ENCODE measurements at regions not wholly inside any gene's neighbourhood (a gene's known extent, or its start where the extent isn't known, plus 50 kb on each side); places are given as distances from the start of the nearest gene placed in this dataset.

DNA sequence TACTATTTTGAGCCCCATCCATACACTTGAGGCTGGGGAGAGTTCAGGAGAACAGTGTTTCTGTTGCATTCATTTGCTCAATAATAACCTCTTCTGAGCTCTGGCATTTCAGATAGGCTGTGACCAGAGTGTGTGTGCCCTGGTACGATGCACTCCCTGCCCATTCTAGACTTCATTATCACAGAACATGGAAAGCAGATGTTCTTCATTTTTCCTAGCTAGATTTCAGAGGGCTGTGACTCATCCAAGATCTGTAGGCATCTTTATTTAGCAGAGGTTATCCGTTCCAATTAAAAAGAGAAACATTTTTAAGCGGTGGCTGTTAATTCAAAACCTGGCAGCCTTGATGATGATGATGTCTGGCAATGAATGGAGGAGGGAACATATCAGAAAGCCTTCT, 228.8 kb upstream of the EEF2KMT start:
- TF ChIP-seq, protein P1, sequence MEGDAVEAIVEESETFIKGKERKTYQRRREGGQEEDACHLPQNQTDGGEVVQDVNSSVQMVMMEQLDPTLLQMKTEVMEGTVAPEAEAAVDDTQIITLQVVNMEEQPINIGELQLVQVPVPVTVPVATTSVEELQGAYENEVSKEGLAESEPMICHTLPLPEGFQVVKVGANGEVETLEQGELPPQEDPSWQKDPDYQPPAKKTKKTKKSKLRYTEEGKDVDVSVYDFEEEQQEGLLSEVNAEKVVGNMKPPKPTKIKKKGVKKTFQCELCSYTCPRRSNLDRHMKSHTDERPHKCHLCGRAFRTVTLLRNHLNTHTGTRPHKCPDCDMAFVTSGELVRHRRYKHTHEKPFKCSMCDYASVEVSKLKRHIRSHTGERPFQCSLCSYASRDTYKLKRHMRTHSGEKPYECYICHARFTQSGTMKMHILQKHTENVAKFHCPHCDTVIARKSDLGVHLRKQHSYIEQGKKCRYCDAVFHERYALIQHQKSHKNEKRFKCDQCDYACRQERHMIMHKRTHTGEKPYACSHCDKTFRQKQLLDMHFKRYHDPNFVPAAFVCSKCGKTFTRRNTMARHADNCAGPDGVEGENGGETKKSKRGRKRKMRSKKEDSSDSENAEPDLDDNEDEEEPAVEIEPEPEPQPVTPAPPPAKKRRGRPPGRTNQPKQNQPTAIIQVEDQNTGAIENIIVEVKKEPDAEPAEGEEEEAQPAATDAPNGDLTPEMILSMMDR (IDR thresholded peaks at IDR 0.05; ENCODE audit: insufficient read depth, low read length, poor library complexity, severe bottlenecking): no peak
- no peak for TF ChIP-seq EZH2phosphoT487 (conservative IDR thresholded peaks at IDR 0.05; ENCODE audit: low read length)

Measured in SU-DHL-6 (cell line).